Neural cell (in vitro differentiated cells): ENCODE measurements at regions not wholly inside any gene's neighbourhood (a gene's known extent, or its start where the extent isn't known, plus 50 kb on each side); places are given as distances from the start of the nearest gene placed in this dataset.

Experiments
- H2AFZ ChIP-seq: fragments of 200-600, 300-800 bp; sonication (generic), shearing (Covaris generic); 2 replicates; pipeline ENCODE4 v1.6.0; 2014; ENCODE audit warnings: low read depth, mild to moderate bottlenecking, antibody characterized with exemption, low read length, moderate library complexity
- H3F3A ChIP-seq: fragments of 200-600 bp; shearing (Covaris generic); 2 replicates; pipeline ENCODE4 v1.6.1; 2016; ENCODE audit warnings: mild to moderate bottlenecking, moderate library complexity, mixed read lengths, antibody characterized with exemption, low read length; ENCODE audit not compliant: insufficient read depth, poor library complexity, severe bottlenecking
- H3K27ac ChIP-seq: fragments of 200-600, 300-800 bp; sonication (generic), shearing (Covaris generic); 2 replicates; pipeline ENCODE4 v1.5.1; 2014; ENCODE audit warnings: mild to moderate bottlenecking, low read length, moderate library complexity
- H3K27me3 ChIP-seq: fragments of 300-800, 200-600 bp; sonication (generic), shearing (Covaris generic); 2 replicates; pipeline ENCODE4 v1.6.0; 2014; ENCODE audit warnings: mild to moderate bottlenecking, low read depth, low read length, moderate library complexity; ENCODE audit not compliant: insufficient read depth
- H3K36me3 ChIP-seq: fragments of 300-800, 200-600 bp; sonication (generic), shearing (Covaris generic); 2 replicates; pipeline ENCODE4 v1.5.1; 2014; ENCODE audit warnings: mild to moderate bottlenecking, antibody characterized with exemption, low read length, moderate library complexity; ENCODE audit not compliant: insufficient read depth
- H3K4me2 ChIP-seq: fragments of 300-800, 200-600 bp; sonication (generic), shearing (Covaris generic); 2 replicates; pipeline ENCODE4 v1.6.0; 2014; ENCODE audit warnings: mild to moderate bottlenecking, low read length
- H3K4me3 ChIP-seq: fragments of 300-800, 200-600 bp; sonication (generic), shearing (Covaris generic); 2 replicates; pipeline ENCODE4 v1.5.1; 2014; ENCODE audit warnings: mild to moderate bottlenecking, low read length, moderate library complexity
- H3K79me2 ChIP-seq: fragments of 200-600 bp; shearing (Covaris generic); replicated peaks from 2 replicates; pipeline ENCODE4 v1.6.0; 2014; ENCODE audit warnings: mild to moderate bottlenecking, low read length, moderate library complexity; ENCODE audit not compliant: insufficient read depth
- H3K9ac ChIP-seq: fragments of 300-800, 200-600 bp; sonication (generic), shearing (Covaris generic); 2 replicates; pipeline ENCODE4 v1.6.1; 2016; ENCODE audit warnings: mild to moderate bottlenecking, low read length, mixed read lengths
- H3K9me2 ChIP-seq: fragments of 200-600 bp; shearing (Covaris generic); 2 replicates; pipeline ENCODE4 v1.6.1; 2016; ENCODE audit warnings: mild to moderate bottlenecking, low read length, mixed read lengths; ENCODE audit not compliant: insufficient read depth
- H3K9me3 ChIP-seq: fragments of 200-600, 300-800 bp; sonication (generic), shearing (Covaris generic); 2 replicates; pipeline ENCODE4 v1.6.1; 2016; ENCODE audit warnings: mild to moderate bottlenecking, mixed run types, low read length, moderate library complexity, mixed read lengths
- H4K20me1 ChIP-seq: fragments of 200-600 bp; shearing (Covaris generic); 2 replicates; pipeline ENCODE4 v1.6.1; 2016; ENCODE audit warnings: mild to moderate bottlenecking, mixed run types; ENCODE audit not compliant: insufficient read depth
- EP300 ChIP-seq: fragments of 450-650 bp; conservative IDR thresholded peaks from 2 replicates; pipeline ENCODE4 v1.6.1; 2014; ENCODE audit warnings: antibody characterized with exemption, mild to moderate bottlenecking, moderate library complexity; ENCODE audit not compliant: poor library complexity, severe bottlenecking
- EZH2 ChIP-seq: fragments of 200-600, 300-800 bp; shearing (Covaris generic), sonication (generic); IDR thresholded peaks from 2 replicates; pipeline ENCODE4 v1.6.1; 2014; ENCODE audit warnings: antibody characterized with exemption, low read length, borderline replicate concordance, mild to moderate bottlenecking; ENCODE audit not compliant: insufficient read depth, poor library complexity, severe bottlenecking
- MXI1 ChIP-seq: fragments of 450-650 bp; conservative IDR thresholded peaks from 2 replicates; pipeline ENCODE4 v1.6.1; 2014; ENCODE audit warnings: antibody characterized with exemption, mild to moderate bottlenecking; ENCODE audit not compliant: poor library complexity, severe bottlenecking
- POLR2AphosphoS5 ChIP-seq: IDR thresholded peaks from 2 replicates; pipeline ENCODE4 v1.6.1; 2012
- RAD21 ChIP-seq: fragments of 450-650 bp; conservative IDR thresholded peaks from 2 replicates; pipeline ENCODE4 v1.6.1; 2014; ENCODE audit warnings: antibody characterized with exemption, mild to moderate bottlenecking, moderate library complexity
- SMC3 ChIP-seq: fragments of 450-650 bp; conservative IDR thresholded peaks from 2 replicates; pipeline ENCODE4 v1.6.1; 2014; ENCODE audit warnings: antibody characterized with exemption, mild to moderate bottlenecking, moderate library complexity; ENCODE audit not compliant: poor library complexity
- TAF1 ChIP-seq: IDR thresholded peaks from 2 replicates; pipeline ENCODE4 v1.6.1; 2012; ENCODE audit warnings: low read depth
- TF ChIP-seq, protein P1 (sequence below): IDR thresholded peaks from 2 replicates; pipeline ENCODE4 v1.6.1; 2012; ENCODE audit warnings: borderline replicate concordance
- TF ChIP-seq, protein P2 (sequence below): fragments of 450-650 bp; IDR thresholded peaks from 2 replicates; pipeline ENCODE4 v1.5.1; 2014; ENCODE audit warnings: antibody characterized with exemption, mild to moderate bottlenecking, moderate library complexity; ENCODE audit not compliant: poor library complexity, severe bottlenecking

- H2AFZ ChIP-seq = no peak overlapping the region
Observed at GRCh38 chr4:32909736-32910135, 2189.6 kb downstream of the PCDH7 start.

DNA sequence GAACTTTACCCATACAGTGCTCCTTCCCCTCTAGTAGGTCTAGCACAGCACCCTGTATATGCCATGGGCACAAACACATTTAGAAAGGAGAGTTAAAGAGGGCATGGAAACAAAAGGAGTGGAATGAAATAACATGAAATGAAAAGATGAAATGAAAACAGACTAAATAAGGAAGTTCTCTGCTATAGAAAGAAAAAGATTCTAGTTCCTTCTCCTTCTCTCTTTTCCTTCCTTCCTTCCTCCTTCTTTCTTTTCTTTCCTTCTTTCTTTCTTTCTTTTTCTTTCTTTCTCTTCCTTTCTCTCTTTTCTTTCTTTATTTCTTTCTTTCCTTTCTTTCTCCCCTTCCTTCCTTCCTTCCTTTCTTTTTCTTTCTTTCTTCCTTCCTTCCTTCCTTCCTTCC is 2197.4 kb downstream of the PCDH7 start:
- Histone ChIP-seq H3K4me3 (no peak overlapping the region), H3K79me2 (no peaks in the 10 kb centered on the region), H3K9me3 (no peaks in the 10 kb centered on the region), H3K4me2 (no peak overlapping the region), H4K20me1 (no peaks in the 10 kb centered on the region), H3K36me3 (no peaks in the 10 kb centered on the region), H3K9ac (no peak overlapping the region), H2AFZ (no peak overlapping the region), H3K9me2 (no peaks in the 10 kb centered on the region), H3K27ac (no peak overlapping the region), H3F3A (no peaks in the 10 kb centered on the region), H3K27me3 (no peaks in the 10 kb centered on the region)
- TF ChIP-seq TAF1 (no peak), MXI1 (no peak), SMC3 (no peak), POLR2AphosphoS5 (no peak), RAD21 (no peak), EP300 (no peak), EZH2 (no peak)
- TF ChIP-seq, protein P1, sequence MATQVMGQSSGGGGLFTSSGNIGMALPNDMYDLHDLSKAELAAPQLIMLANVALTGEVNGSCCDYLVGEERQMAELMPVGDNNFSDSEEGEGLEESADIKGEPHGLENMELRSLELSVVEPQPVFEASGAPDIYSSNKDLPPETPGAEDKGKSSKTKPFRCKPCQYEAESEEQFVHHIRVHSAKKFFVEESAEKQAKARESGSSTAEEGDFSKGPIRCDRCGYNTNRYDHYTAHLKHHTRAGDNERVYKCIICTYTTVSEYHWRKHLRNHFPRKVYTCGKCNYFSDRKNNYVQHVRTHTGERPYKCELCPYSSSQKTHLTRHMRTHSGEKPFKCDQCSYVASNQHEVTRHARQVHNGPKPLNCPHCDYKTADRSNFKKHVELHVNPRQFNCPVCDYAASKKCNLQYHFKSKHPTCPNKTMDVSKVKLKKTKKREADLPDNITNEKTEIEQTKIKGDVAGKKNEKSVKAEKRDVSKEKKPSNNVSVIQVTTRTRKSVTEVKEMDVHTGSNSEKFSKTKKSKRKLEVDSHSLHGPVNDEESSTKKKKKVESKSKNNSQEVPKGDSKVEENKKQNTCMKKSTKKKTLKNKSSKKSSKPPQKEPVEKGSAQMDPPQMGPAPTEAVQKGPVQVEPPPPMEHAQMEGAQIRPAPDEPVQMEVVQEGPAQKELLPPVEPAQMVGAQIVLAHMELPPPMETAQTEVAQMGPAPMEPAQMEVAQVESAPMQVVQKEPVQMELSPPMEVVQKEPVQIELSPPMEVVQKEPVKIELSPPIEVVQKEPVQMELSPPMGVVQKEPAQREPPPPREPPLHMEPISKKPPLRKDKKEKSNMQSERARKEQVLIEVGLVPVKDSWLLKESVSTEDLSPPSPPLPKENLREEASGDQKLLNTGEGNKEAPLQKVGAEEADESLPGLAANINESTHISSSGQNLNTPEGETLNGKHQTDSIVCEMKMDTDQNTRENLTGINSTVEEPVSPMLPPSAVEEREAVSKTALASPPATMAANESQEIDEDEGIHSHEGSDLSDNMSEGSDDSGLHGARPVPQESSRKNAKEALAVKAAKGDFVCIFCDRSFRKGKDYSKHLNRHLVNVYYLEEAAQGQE = no peak
- TF ChIP-seq, protein P2, sequence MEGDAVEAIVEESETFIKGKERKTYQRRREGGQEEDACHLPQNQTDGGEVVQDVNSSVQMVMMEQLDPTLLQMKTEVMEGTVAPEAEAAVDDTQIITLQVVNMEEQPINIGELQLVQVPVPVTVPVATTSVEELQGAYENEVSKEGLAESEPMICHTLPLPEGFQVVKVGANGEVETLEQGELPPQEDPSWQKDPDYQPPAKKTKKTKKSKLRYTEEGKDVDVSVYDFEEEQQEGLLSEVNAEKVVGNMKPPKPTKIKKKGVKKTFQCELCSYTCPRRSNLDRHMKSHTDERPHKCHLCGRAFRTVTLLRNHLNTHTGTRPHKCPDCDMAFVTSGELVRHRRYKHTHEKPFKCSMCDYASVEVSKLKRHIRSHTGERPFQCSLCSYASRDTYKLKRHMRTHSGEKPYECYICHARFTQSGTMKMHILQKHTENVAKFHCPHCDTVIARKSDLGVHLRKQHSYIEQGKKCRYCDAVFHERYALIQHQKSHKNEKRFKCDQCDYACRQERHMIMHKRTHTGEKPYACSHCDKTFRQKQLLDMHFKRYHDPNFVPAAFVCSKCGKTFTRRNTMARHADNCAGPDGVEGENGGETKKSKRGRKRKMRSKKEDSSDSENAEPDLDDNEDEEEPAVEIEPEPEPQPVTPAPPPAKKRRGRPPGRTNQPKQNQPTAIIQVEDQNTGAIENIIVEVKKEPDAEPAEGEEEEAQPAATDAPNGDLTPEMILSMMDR = no peak

More at GRCh38 chr4:32909736-32910135, 2189.6 kb downstream of the PCDH7 start:
- H3K4me2 ChIP-seq = no peak overlapping the region
- no peaks in the 10 kb centered on the region for H3K36me3 ChIP-seq
- H3K79me2 ChIP-seq = no peaks in the 10 kb centered on the region
- no peak overlapping the region for H3K4me3 ChIP-seq
- no peaks in the 10 kb centered on the region for H4K20me1 ChIP-seq
- H3K9ac ChIP-seq = no peak overlapping the region
- H3F3A ChIP-seq = no peaks in the 10 kb centered on the region
- no peak for TF ChIP-seq SMC3
- TF ChIP-seq, protein P1 = no peak
- no peak for TF ChIP-seq EZH2
- TF ChIP-seq RAD21 = no peak
- TF ChIP-seq EP300 = no peak
- TF ChIP-seq POLR2AphosphoS5 = no peak
- no peaks in the 10 kb centered on the region for H3K9me2 ChIP-seq
- no peak overlapping the region for H3K27ac ChIP-seq
- H3K27me3 ChIP-seq = no peaks in the 10 kb centered on the region
- no peaks in the 10 kb centered on the region for H3K9me3 ChIP-seq
